ENCODE measurements at regions not wholly inside any gene's neighbourhood (a gene's known extent, or its start where the extent isn't known, plus 50 kb on each side); places are given as distances from the start of the nearest gene placed in this dataset.

- TF ChIP-seq ZBTB33 (IDR thresholded peaks at IDR 0.05), result no peak
- TF ChIP-seq HDAC2 (IDR thresholded peaks at IDR 0.05), result no peak
- no peak for TF ChIP-seq ATF3 (IDR thresholded peaks at IDR 0.05; ENCODE audit: borderline replicate concordance, extremely low read depth, low read depth, low read length)
- TF ChIP-seq RAD21 (IDR thresholded peaks at IDR 0.05; ENCODE audit: insufficient read depth, low read depth, low read length), result no peak
- TF ChIP-seq, protein P1, sequence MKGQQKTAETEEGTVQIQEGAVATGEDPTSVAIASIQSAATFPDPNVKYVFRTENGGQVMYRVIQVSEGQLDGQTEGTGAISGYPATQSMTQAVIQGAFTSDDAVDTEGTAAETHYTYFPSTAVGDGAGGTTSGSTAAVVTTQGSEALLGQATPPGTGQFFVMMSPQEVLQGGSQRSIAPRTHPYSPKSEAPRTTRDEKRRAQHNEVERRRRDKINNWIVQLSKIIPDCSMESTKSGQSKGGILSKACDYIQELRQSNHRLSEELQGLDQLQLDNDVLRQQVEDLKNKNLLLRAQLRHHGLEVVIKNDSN (IDR thresholded peaks at IDR 0.05; ENCODE audit: borderline replicate concordance, extremely low read length, insufficient read depth, low read depth, low read length), result no peak
- TF ChIP-seq JUND (IDR thresholded peaks at IDR 0.05; ENCODE audit: low read depth, low read length), result no peak
- TF ChIP-seq RUNX3 (IDR thresholded peaks at IDR 0.05; ENCODE audit: low read length), result no peak
- no peak for TF ChIP-seq ZNF274 (IDR thresholded peaks at IDR 0.05; ENCODE audit: insufficient read depth, insufficient read length)
Measured at GRCh38 chr4:181964731-181965130, 278.5 kb upstream of the TENM3 start.

All from GM12878 (cell line).